ENCODE measurements at regions not wholly inside any gene's neighbourhood (a gene's known extent, or its start where the extent isn't known, plus 50 kb on each side); places are given as distances from the start of the nearest gene placed in this dataset.
"Not testable (repeated sequence)": the region's sequence is repeated elsewhere in the genome, so short reads cannot be mapped to it uniquely, and the experiment has no call there.

GRCh38 chr2:89326455-89326854 lies 635.0 kb downstream of the RPIA start:
- TF ChIP-seq CTCF (IDR thresholded peaks at IDR 0.05; ENCODE audit: borderline replicate concordance, control extremely low read depth, extremely low read depth, insufficient read depth, missing control alignments), result peak; percentile 31
- in situ Hi-C loops (cut with MboI; ENCODE audit: low sequenced_read_pairs, unreplicated experiment); DNase-seq (ENCODE audit: low spot score): not testable (repeated sequence)

- DNase-seq (ENCODE audit: low spot score); in situ Hi-C loops (cut with MboI; ENCODE audit: low sequenced_read_pairs, unreplicated experiment): not testable (repeated sequence)
Observed at GRCh38 chr2:89328790-89329189, 637.3 kb downstream of the RPIA start.

All from GM13976 (cell line).